ENCODE measurements at regions not wholly inside any gene's neighbourhood (a gene's known extent, or its start where the extent isn't known, plus 50 kb on each side); places are given as distances from the start of the nearest gene placed in this dataset.

GRCh38 chr19:30719189-30719998 is 347.2 kb downstream of the ZNF536 start:
- Histone ChIP-seq H3K27ac (ENCODE audit: low read length) (no peak overlapping the region), H3K27me3 (ENCODE audit: insufficient read depth, low read depth, low read length) (peaks cover 7% of the 10 kb centered on the region), H4K20me1 (ENCODE audit: insufficient read depth) (no peaks in the 10 kb centered on the region), H2AFZ (ENCODE audit: low read depth, low read length) (no peak overlapping the region), H3K9me3 (ENCODE audit: low read length) (no peaks in the 10 kb centered on the region), H3K9me2 (ENCODE audit: insufficient read depth, low read length) (no peaks in the 10 kb centered on the region), H3K4me2 (ENCODE audit: low read length) (no peak overlapping the region), H3F3A (ENCODE audit: insufficient read depth, low read length, poor library complexity, severe bottlenecking) (no peaks in the 10 kb centered on the region), H3K79me2 (replicated peaks; ENCODE audit: insufficient read depth, low read length) (no peaks in the 10 kb centered on the region), H3K4me3 (ENCODE audit: low read length) (no peak overlapping the region), H3K36me3 (ENCODE audit: insufficient read depth, low read length) (no peaks in the 10 kb centered on the region), H3K9ac (ENCODE audit: low read length) (no peak overlapping the region)
- TF ChIP-seq POLR2AphosphoS5 (IDR thresholded peaks at IDR 0.05): no peak
- no peak for TF ChIP-seq SMC3 (conservative IDR thresholded peaks at IDR 0.05; ENCODE audit: poor library complexity)
- no peak for TF ChIP-seq RAD21 (conservative IDR thresholded peaks at IDR 0.05)
- TF ChIP-seq, protein P1, sequence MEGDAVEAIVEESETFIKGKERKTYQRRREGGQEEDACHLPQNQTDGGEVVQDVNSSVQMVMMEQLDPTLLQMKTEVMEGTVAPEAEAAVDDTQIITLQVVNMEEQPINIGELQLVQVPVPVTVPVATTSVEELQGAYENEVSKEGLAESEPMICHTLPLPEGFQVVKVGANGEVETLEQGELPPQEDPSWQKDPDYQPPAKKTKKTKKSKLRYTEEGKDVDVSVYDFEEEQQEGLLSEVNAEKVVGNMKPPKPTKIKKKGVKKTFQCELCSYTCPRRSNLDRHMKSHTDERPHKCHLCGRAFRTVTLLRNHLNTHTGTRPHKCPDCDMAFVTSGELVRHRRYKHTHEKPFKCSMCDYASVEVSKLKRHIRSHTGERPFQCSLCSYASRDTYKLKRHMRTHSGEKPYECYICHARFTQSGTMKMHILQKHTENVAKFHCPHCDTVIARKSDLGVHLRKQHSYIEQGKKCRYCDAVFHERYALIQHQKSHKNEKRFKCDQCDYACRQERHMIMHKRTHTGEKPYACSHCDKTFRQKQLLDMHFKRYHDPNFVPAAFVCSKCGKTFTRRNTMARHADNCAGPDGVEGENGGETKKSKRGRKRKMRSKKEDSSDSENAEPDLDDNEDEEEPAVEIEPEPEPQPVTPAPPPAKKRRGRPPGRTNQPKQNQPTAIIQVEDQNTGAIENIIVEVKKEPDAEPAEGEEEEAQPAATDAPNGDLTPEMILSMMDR (IDR thresholded peaks at IDR 0.05; ENCODE audit: poor library complexity, severe bottlenecking): no peak
- no peak for TF ChIP-seq REST (IDR thresholded peaks at IDR 0.05; ENCODE audit: borderline replicate concordance)
- TF ChIP-seq MXI1 (conservative IDR thresholded peaks at IDR 0.05; ENCODE audit: poor library complexity, severe bottlenecking): no peak
- TF ChIP-seq TAF1 (IDR thresholded peaks at IDR 0.05; ENCODE audit: low read depth): no peak
- no peak for TF ChIP-seq EP300 (conservative IDR thresholded peaks at IDR 0.05; ENCODE audit: poor library complexity, severe bottlenecking)
- TF ChIP-seq EZH2 (IDR thresholded peaks at IDR 0.05; ENCODE audit: borderline replicate concordance, insufficient read depth, low read length, poor library complexity, severe bottlenecking): no peak

- H3F3A ChIP-seq (ENCODE audit: insufficient read depth, low read length, poor library complexity, severe bottlenecking): no peaks in the 10 kb centered on the region
- H4K20me1 ChIP-seq (ENCODE audit: insufficient read depth): no peaks in the 10 kb centered on the region
- peaks cover 7% of the 10 kb centered on the region for H3K27me3 ChIP-seq (ENCODE audit: insufficient read depth, low read depth, low read length)
- H3K9me2 ChIP-seq (ENCODE audit: insufficient read depth, low read length): no peaks in the 10 kb centered on the region
- no peaks in the 10 kb centered on the region for H3K9me3 ChIP-seq (ENCODE audit: low read length)
- TF ChIP-seq REST (IDR thresholded peaks at IDR 0.05; ENCODE audit: borderline replicate concordance): no peak
- TF ChIP-seq POLR2AphosphoS5 (IDR thresholded peaks at IDR 0.05): no peak
- no peak for TF ChIP-seq EZH2 (IDR thresholded peaks at IDR 0.05; ENCODE audit: borderline replicate concordance, insufficient read depth, low read length, poor library complexity, severe bottlenecking)
- no peak for TF ChIP-seq SMC3 (conservative IDR thresholded peaks at IDR 0.05; ENCODE audit: poor library complexity)
- TF ChIP-seq, protein P1 (IDR thresholded peaks at IDR 0.05; ENCODE audit: poor library complexity, severe bottlenecking): no peak
- TF ChIP-seq MXI1 (conservative IDR thresholded peaks at IDR 0.05; ENCODE audit: poor library complexity, severe bottlenecking): no peak
- TF ChIP-seq TAF1 (IDR thresholded peaks at IDR 0.05; ENCODE audit: low read depth): no peak
- TF ChIP-seq RAD21 (conservative IDR thresholded peaks at IDR 0.05): no peak
- TF ChIP-seq EP300 (conservative IDR thresholded peaks at IDR 0.05; ENCODE audit: poor library complexity, severe bottlenecking): no peak
- H2AFZ ChIP-seq (ENCODE audit: low read depth, low read length): no peak overlapping the region
- H3K4me2 ChIP-seq (ENCODE audit: low read length): no peak overlapping the region
- H3K4me3 ChIP-seq (ENCODE audit: low read length): no peak overlapping the region
- H3K79me2 ChIP-seq (replicated peaks; ENCODE audit: insufficient read depth, low read length): no peaks in the 10 kb centered on the region
- no peak overlapping the region for H3K27ac ChIP-seq (ENCODE audit: low read length)
- H3K36me3 ChIP-seq (ENCODE audit: insufficient read depth, low read length): no peaks in the 10 kb centered on the region
- no peak overlapping the region for H3K9ac ChIP-seq (ENCODE audit: low read length)
Measured at GRCh38 chr19:30718707-30719106, 346.5 kb downstream of the ZNF536 start.

All from neural cell (in vitro differentiated cells).